Activated gamma-delta T cell treated with anti-CD3 and anti-CD28 coated beads, Interleukin-2, amount 50 U/mL, for 16 hours (primary cell): ENCODE measurements at regions not wholly inside any gene's neighbourhood (a gene's known extent, or its start where the extent isn't known, plus 50 kb on each side); places are given as distances from the start of the nearest gene placed in this dataset.

Source experiments
- DNase-seq: peaks from one replicate; pipeline ENCODE4 v3.0.0-alpha.2; 2020; ENCODE audit warnings: low read depth

DNA sequence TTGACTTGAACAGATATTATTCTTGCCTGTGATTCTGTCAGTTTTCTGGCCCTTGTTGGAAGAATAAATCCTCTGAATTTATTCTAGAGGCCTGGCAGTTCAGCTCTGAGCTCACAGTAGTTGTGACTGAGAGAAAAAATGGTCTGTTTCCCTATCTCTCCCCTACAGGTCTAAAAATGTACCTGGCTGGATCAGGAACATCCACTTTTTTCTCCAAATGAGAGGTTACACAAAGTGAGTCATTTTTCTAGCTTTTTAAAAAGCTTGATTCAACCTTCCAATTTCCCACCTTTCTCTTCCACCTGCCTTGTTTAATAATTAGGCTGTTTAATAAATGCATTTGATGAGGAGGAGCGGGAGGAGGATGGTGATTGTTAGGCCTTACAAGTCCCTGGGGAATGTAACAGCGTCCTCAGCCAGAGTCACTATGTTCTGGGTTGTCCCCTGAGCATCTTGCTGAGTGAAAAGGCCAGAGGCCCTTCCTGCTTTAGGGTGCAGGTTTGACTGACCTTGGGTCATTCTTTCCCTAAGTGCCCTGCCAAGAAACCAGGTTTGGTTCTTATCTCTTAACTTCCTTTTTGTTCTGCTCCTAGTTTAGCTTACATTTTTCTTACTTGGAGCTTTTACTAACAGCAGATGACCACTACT is 91.7 kb upstream of the FUT8 start:
- DNase-seq, result no peak

DNA sequence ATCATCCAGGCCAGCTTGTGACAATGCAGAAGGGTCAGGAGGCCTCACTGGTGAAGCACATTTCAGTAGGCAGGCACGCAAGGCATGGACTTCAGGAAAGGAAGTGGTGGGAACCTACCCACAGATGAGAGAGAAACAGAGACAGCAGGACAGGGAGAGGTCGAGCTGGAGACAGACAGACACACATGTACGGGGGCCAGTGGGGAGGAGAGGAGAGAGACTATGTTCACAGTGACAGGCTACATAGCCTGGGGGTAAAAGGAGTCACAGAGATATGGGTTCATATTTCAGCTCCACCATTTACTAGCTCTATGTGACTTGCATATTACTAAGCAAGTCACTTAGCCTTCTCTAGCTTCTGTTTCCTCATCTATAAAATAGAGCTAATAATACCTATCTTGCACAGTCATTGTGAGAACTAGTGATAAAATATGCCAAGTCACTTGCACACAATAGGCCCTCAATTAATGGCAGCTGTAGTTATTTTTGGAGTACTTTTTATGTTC is 91.1 kb upstream of the FUT8 start:
- DNase-seq, result no peak

DNA sequence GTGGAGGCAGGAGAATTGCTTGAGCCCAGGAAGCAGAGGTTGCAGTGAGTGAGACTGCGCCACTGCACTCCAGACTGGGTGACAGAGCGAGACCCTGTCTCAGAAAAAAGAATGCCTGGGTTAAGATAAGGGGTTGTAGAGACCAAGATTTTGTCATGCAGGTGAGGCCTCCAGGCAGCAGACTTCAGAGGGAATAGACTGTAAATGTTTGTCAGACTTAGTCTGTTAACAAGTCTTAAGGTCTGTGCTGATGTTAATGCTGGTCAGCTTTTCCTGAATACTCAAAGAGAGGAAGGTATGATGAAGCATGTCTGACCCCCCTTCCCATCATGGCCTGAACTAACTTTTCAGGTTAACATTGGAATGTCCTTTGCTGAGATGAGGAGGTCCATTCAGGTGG is 83.0 kb upstream of the FUT8 start:
- no peak for DNase-seq

DNA sequence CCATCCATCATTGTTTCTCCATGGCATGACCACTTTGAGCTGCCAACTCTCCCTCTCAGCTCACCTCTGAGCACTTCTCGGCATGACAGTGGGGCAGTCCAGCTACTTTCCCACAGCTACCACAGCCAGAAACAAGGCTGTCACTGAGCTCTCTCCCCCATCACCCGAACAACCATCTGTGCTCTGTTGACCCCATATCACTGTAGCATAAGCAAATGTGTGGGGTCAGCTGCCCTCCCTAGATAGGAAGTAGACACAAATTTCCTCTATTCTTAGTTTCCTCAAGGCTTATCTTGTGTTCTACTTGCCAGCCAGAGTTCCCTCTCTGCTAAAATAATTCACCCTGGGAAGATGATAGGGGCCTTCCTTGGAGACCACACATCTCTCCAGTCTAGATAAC is 82.6 kb upstream of the FUT8 start:
- no peak for DNase-seq

DNA sequence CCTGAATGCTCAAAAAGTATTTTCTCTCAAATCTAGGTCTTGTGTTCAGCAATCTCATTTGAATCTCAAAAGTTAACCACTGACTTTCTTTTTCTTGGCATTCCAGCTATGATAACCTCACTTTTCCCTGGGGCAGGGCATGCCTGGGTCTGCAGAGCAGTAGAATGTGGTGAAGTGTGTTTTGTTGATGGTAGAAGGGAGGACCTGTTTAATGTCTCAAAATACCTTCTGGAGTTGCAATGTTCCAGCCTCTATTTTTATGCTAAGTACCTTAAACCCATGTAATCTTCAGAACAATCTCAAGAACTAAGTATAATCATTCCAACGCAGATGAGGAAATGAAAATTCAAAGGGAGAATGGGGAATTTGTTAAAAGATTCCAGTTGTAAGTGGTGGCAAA is 82.1 kb upstream of the FUT8 start:
- no peak for DNase-seq

DNA sequence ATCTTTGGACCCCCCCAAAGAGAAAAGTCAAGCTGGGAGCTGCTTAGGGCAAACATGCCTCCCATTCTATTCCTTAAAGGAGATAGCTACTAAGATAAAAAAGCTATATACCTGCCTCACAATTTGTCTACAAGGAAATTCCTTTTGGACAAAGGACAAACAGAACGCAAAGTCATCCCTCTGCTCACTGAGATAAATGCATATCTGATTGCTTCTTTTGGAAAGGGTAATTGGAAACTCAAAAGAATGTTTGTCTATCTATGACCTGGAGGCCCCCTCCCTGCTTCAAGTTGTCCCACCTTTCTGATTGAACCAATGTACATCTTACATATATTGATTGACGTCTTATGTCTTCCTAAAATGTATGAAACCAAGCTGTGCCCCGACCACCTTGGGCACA is 80.9 kb upstream of the FUT8 start:
- DNase-seq, result no peak

DNA sequence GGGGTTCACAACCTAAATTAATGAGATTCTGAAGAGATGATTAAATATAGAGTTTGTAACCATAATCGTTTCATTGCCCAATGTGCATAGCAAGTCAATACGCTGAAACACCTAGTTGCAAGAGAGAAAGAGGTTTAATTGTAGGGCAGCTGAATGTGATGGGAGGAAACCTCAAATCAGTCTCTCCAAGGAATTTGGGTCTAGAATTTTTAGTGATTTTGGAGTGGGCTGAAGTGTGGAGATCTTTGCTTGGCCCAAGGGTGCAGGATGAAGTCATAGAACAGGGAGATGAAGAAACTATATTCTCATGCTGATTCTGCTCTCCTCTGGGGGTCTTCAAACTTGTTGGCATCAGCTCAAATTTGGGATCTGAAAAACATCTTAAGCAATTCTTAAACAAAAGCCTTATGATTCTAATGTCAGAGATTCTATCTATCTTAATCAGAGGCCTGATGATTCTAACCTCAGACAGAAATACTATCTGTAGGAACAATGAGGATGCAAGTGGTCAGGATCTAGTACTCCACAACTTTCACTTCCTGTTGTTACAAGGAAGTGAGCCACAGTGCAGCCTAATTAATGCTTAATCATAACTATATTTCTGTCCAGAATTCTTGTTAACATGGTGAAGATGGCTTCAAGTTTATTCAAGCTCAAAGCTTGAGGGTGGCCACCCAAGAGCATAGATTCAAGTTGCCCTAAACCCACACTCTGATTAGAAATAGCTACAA is 80.2 kb upstream of the FUT8 start:
- no peak for DNase-seq

DNA sequence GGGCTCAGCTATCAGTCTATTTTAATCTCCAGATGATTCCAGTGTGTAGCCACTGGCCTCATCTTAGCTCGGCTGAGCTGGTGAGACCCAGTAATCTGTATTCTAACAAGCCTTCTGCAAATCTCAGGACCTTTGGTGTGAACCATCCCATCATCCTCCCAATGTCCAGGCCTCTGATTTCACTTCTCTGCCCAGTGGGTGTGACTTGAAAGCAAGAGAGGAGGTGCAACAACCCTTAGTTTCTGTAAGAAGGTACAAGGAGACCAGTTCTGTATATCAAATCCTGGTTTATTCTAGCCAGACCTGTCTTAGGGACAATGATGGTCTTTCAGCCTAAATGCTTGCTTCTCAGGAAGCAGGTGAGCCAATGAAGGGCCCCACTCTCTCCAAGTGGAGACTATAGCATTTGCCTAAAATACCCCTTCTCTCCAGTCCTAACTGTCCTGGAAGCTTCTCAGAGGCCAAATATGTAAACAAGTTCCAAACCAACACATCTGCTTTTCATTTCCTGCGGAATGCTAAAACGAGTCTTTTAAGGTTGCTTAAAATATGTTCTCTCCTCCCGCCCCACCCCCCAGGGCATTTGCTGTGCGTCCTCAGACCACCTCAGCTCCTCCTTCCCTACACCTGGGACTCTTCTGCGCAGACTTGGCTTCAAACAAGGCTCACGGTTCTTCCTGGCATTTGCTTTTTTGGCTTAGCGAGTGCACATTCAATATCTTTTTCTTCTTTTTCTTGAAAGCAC is 78.4 kb upstream of the FUT8 start:
- no peak for DNase-seq

DNA sequence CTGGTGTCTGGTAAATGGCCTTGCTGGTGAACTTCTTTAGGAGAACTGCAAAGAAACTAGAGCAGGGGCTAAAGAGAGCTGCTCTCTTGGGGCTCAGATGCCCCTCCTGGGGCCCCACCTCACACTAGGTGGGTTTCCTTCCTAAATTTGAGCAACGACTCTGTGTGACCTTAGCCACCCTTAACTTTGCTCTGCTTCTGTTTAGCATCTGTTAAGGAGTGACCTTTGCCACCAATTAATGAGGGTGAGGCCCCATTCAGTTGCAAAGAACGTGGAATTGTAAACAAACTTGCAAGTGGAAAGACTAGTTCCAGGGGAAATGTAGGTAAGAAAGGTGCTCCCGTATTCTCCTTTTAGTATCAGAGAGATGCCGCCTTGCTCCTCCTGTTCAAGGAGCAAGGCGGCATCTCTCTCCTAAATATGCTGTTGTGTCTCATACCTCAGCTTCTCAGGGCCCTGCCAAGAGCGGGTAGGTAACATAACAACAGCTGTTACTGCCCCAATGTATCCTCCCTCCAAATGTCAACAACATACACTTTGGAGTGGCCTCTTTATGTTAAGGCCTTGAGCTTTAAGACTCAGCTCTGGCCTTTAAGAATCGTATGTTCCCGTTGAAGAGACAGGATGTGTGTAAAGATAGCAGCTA is 77.6 kb upstream of the FUT8 start:
- DNase-seq, result no peak

DNA sequence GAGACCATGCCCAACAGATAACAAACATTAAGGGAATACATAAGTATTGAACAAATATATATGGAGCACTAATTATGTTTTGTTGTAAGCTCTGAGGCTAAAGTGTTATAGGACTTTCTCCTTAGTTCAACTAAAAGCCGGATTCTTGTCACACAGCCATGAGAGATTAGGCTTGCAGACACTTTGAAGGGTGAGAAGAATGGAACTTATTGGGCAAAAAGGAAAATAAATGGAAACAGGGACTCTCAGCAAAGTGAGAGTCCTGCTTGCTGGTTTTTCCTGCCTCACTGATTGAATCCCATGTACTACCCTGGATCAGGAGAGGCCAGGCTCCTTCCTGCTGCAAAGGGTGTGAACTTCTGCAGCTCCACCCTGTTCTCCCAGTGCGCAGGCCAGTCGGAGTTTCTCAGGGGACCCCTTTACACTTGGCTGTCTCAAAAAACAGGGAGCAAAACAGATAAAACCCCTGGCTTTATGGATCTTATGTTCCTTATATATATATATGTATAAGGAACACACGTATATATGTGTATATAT is 77.1 kb upstream of the FUT8 start:
- DNase-seq, result no peak

DNA sequence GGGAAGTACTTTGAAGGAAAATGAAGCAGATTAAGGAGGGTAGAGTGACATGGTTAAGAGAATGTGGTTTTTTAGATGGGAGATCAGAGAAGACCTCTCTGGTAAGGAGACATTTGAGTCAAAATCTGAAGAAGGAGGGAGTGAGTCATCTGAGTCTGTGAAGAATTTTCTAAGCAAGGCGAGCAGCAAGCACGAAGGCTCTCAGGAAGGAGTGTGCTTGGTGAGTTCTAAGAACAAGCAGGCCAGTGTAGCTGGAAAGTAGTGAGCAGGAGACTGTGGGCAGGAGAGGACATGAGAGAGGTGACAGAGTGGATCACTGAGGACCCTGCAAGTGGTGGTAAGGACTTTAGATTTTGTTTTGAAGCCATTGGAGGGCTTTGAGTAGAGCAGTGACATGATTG is 76.3 kb upstream of the FUT8 start:
- peak; percentile 28 for DNase-seq

DNA sequence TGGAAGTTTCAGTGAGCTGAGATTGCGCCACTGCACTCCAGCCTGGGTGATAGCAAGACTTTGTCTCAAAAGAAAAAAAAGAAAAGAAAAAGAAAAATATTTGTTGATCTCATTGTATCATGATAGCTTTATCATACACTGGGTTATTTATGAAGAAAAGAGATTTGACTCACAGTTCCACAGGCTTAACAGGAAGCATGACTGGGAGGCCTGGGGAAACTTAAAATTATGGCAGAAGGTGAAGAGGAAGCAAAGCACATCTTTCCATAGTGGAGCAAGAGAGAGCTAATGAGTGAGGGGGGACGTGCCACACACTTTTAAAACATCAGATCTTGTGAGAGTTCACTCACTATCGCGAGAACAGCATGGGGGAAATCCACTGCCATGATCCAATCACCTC is 72.7 kb upstream of the FUT8 start:
- no peak for DNase-seq

DNA sequence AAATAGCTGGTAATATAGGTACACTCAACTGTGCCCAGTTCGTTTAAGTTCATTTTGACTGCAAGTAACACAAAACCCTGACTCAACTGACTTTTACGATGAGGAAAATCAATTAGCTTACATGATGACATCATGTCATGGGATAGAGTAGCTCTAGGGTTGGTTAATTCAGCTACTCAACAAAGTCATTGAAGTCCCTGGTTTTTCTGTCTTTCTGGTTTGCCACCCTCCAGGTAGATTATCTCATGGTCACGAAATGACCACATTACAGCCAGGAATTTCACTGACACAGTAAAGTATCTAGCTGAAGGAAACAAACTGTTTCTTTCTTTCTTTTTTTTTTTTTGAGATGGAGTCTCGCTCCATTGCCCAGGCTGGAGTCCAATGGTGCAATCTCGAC is 68.5 kb upstream of the FUT8 start:
- DNase-seq, result no peak

DNA sequence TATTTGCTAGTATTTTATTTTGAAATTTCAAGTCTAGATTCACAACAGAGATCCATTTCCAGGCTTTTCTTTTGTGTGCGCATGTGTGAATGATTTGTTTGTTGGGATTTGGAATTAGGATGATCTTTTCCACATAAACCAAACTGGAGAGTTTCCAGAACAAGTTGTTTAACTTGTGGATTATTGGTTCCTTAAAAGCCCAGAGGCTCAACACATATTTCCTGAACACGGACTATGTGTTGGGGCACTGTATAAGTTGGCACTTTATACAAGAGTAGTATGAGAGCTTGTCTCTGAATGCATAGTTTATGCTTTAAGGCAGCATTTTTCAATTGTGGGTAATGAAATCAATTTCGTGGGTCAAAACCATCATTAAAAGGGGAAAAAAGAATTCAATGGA is 67.3 kb upstream of the FUT8 start:
- DNase-seq, result no peak

DNA sequence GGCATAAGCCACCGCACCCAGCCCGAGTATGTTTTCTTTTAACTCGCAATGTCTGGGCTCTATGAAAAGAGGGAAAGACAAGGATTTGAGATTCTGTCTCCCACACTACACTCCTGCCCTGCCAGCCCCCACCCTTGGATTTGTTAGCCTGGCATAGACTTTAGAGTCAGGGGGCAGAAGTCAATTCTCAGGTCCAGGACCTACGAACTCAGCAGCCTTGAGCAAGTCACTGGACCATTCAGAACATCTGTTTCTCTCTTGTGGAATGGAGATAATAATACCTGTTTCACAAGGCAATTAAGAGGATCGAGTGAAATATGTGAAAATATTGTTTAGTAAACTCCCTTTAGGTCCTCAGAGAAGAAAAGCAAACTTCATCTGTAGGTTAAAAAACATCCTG is 66.1 kb upstream of the FUT8 start:
- DNase-seq, result no peak

DNA sequence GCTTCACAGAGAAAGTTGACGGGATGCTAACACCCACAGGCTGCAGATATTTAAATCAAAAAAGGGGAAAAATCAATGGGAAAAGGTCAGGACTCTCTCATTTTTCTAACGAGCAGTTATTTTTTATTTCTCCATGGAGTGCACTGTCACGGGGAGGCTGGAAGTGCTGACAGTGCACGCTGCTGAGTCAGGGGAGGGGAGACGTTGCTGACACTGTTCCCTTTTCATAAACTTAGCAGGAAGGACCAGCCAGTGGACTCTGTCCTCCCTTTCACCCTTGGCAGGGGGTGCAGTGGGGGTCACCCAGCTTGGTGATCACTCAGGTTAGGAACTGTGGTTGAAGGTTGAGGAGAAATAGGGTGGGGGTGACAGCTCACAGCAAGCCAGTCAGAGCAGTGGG is 65.6 kb upstream of the FUT8 start:
- DNase-seq, result no peak

DNA sequence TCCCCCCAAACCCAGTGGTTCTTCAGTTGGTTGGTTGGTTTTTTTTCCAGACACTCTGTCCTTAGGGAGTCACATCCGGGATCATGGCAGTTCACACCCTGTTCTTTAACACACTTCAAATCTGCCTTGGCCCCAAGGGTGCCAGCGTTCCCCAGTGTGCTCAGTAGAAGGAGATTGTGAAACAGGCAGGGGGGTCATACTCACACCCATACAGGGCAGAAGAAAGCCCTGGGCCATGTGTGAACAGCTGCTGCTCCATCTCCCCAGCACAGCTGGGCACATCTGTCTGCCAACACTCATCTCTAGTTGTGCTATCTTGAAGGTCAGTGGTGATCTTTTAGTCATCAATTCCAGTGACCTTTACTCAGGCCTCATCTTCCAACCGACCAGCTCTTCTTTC is 64.4 kb upstream of the FUT8 start:
- no peak for DNase-seq

DNA sequence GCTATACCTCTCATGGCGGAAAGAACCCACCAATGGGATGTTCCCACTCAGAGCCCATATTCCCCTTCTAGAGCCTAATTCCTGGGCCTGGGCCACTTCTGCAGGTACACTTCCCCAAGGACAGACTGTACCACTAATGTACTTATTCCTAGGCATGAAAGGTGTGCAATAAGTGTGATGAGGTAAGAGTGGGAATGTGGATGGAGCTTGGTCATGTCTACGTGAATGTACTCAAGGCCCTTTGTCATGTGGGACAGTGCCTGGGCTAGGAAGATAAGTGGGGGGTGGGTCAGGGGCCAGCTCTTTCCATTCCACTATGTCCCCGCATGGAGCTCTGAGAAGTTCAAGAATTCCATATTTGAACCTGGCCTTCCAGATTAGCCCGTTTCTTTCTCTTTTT is 63.4 kb upstream of the FUT8 start:
- DNase-seq, result no peak

DNA sequence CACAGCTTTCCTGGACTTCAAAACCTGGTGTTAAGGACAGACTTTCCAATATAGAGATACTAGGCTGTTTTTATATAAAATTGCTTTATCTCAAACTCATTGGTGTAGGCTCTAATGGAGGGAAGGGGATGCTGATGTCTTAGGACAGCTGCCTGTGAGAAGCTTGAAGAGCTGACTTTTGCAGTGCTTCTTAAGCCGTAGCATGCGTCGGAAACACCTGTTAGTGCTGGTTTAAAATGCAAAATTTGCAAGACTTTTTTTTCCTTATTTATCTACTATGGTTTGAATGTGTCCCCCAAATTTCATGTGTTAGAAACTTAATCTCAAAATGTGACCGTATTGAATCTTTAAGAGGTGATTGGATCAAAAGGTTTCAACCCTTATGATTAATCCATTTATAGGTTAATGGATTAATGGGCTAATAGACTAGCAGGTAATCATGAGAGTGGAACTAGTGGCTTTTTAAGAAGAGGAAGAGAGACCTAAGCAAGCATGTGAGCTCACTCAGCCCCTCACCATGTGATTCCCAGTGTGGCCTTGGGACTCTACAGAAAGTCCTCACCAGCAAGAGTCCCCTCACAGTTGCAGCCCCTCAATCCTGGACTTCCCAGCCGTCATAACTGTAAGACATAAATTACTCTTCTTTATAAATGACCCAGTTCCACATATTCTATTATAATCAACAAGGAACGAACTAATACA is 60.9 kb upstream of the FUT8 start:
- DNase-seq, result no peak

DNA sequence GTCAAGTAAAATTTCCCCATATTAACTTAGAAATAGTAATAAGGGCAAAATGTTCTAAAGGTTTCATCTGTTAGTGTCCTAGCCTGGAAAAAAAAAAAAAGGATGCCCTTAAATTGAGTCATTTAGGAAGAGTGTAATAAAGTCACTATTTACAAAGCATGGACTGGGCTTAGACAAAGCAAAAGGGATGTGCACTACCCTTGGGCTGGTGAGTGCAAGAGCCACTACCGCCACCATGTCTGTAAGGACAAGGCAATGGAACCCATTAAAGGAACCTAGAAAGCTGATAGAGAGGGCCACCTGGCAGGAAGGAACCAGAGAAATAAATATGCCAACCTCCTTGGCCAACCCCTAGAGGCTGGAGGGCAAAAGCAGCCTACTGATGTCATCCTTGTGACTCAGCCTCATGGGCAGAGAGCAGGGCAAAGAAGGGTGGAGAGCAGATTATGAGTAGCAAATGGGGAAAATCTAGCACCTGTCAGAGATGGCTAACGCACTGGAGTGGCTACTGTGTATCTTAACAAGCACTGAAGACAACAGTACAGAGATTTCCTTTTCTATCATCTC is 59.5 kb upstream of the FUT8 start:
- DNase-seq, result no peak

DNA sequence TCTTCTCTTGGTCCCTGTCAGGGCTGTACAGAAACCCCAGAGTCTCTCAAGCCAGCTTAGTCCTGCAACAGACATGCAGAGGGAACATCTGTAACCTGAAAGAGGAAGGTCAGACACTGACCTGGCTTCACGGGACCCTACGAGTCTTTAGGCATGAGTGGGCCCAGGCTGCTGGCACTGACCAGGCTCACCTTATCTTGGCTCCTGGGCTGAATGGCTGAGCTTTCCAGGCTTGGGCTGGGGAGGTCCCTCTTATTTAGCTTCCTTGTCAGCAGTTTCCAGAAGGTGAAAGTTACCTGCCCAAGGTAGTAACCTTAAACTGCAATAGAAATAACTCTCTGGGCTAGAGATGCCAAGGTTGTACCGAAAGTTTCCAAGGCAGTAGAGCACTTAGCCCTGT is 58.4 kb upstream of the FUT8 start:
- no peak for DNase-seq

DNA sequence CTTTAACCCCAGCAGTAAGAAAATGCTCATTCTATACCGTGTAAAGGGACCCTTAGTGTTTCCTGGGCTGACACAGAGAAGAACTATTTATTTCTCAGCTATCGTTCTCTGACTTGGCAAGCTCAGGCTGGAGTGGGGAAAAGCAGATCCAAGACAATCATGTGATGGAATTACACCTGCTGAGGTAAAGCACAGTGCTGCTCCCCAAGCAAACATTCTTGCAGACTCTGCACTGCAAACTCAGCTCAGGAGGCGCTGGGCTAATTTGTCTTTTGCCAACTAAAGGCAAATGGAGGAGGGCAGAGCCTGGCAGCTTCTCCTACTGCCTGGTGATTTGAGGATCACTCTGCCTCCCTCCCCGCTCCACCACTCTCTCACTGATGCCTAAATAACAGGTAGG is 57.8 kb upstream of the FUT8 start:
- no peak for DNase-seq
